ENCODE measurements at regions not wholly inside any gene's neighbourhood (a gene's known extent, or its start where the extent isn't known, plus 50 kb on each side); places are given as distances from the start of the nearest gene placed in this dataset.

GRCh38 chr15:87758794-87759418 lies 497.6 kb downstream of the NTRK3 start:
- TF ChIP-seq EZH2 (IDR thresholded peaks at IDR 0.05; ENCODE audit: low read depth, low read length, severe bottlenecking): no peak
- TF ChIP-seq CTCF (IDR thresholded peaks at IDR 0.05; ENCODE audit: control extremely low read depth in 1 of 3, insufficient read depth in 1 of 3, low read depth in 1 of 3, low read length in 3 of 3): no peak
